Vagina (tissue), 2 donors: ENCODE measurements at regions not wholly inside any gene's neighbourhood (a gene's known extent, or its start where the extent isn't known, plus 50 kb on each side); places are given as distances from the start of the nearest gene placed in this dataset.

Experiments
- DNase-seq, 2 donors: peaks; one replicate each; pipeline ENCODE4 v3.0.0-alpha.2; 2017; ENCODE audit errors: extremely low spot score in 2 of 2
- H3K27ac ChIP-seq: fragments of 200-600 bp; sonication (generic); one replicate; pipeline ENCODE4 v1.5.1; 2019
- H3K27me3 ChIP-seq: fragments of 200-600 bp; sonication (generic); one replicate; pipeline ENCODE4 v1.5.1; 2019
- H3K36me3 ChIP-seq, 2 donors: fragments of 200-600 bp; sonication (generic); one replicate each; pipeline ENCODE4 v1.5.1; 2017 to 2019
- H3K4me1 ChIP-seq: fragments of 200-600 bp; sonication (generic); one replicate; pipeline ENCODE4 v1.5.1; 2019
- H3K4me3 ChIP-seq, 2 donors: fragments of 200-600 bp; sonication (generic); 1 replicate in 1 of 2; 2 replicates in 1 of 2; pipeline ENCODE4 v1.5.1; 2016 to 2019
- H3K9me3 ChIP-seq: fragments of 200-600 bp; sonication (generic); one replicate; pipeline ENCODE4 v1.5.1; 2019
- POLR2A ChIP-seq, 2 donors: fragments of 450-650 bp; IDR thresholded peaks; one replicate each; pipeline ENCODE4 v1.6.1; 2017; ENCODE audit warnings: antibody characterized with exemption in 2 of 2, mild to moderate bottlenecking in 2 of 2, moderate library complexity in 2 of 2
- POLR2AphosphoS5 ChIP-seq, 2 donors: sonication (generic); formaldehyde crosslinking; IDR thresholded peaks; one replicate each; pipeline ENCODE4 v1.9.0; 2017; ENCODE audit warnings: antibody characterized with exemption in 2 of 2, mild to moderate bottlenecking in 2 of 2, low read depth in 1 of 2; ENCODE audit not compliant: insufficient read depth in 1 of 2
- intact Hi-C: fragments of 100-400 bp; cut with DNase I; formaldehyde crosslinking; loops from one replicate; pipeline ENCODE4 v1.15.1; 2023
- TF ChIP-seq, protein P1 (sequence below), 3 experiments: fragments of 450-650 bp in 2 of 3; fragments of 200-600 bp in 1 of 3; sonication (generic) in 1 of 3; IDR thresholded peaks; one replicate each; pipeline ENCODE4 v1.5.1; 2017 to 2019; ENCODE audit warnings: antibody characterized with exemption in 3 of 3, mild to moderate bottlenecking in 2 of 3, moderate library complexity in 2 of 3

DNA sequence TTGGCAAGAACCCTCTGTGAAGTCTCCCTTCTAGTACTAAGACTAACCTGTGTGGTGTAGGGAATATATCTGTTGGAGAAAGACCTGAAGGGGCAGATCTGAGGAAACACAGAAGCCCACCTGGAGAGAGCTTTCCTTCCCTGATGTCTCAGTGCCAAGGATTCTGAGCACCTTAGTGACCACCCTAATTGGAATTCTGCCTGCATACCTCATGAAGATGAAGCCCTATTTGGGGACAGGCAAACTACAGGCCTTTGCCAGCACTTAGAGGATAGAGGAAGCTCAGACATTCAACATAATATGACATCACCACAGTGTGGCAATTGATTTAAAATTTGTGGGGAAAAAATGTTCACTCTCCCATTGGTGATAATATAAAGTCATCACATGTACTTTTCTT lies 766.2 kb upstream of the KIRREL3 start:
- Histone ChIP-seq H3K4me1 (no peaks in the 10 kb centered on the region), H3K4me3 (no peak overlapping the region), H3K36me3 (no peaks in the 10 kb centered on the region), H3K9me3 (no peaks in the 10 kb centered on the region), H3K27me3 (no peaks in the 10 kb centered on the region), H3K27ac (no peak overlapping the region)
- DNase-seq = no peak
- TF ChIP-seq POLR2A (IDR thresholded peaks at IDR 0.05) (no peak), POLR2AphosphoS5 (IDR thresholded peaks at IDR 0.05; ENCODE audit: insufficient read depth in 1 of 2, low read depth in 1 of 2) (no peak)
- TF ChIP-seq, protein P1, sequence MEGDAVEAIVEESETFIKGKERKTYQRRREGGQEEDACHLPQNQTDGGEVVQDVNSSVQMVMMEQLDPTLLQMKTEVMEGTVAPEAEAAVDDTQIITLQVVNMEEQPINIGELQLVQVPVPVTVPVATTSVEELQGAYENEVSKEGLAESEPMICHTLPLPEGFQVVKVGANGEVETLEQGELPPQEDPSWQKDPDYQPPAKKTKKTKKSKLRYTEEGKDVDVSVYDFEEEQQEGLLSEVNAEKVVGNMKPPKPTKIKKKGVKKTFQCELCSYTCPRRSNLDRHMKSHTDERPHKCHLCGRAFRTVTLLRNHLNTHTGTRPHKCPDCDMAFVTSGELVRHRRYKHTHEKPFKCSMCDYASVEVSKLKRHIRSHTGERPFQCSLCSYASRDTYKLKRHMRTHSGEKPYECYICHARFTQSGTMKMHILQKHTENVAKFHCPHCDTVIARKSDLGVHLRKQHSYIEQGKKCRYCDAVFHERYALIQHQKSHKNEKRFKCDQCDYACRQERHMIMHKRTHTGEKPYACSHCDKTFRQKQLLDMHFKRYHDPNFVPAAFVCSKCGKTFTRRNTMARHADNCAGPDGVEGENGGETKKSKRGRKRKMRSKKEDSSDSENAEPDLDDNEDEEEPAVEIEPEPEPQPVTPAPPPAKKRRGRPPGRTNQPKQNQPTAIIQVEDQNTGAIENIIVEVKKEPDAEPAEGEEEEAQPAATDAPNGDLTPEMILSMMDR (IDR thresholded peaks at IDR 0.05) = no peak
- intact Hi-C loops = no loop called here

DNA sequence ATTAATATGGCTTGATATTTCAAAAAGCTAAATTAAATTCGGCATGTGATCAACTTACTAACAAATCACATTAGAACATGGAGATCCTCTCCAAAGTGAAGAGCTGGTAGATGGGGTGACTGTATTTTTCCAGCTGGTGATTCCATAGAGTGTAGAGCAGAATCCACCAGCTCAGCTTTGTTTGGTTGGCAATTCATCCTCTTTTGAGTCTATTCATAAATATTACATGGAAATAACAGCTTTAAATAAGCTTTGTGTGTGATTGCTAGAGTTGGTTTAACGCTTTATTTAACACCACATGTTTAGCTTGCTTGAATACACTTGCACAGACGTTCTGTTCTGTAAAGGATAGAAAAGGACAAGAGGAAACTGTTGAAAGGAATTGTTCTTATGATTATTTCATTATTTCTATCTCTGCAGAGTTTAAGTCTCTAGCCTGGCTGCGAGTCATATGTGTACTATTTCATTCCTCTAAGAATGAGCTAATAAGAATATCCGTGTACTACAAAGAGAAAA lies 738.3 kb upstream of the KIRREL3 start:
- no peak for DNase-seq
- no peaks in the 10 kb centered on the region for H3K36me3 ChIP-seq
- intact Hi-C loops = no loop called here
- no peaks in the 10 kb centered on the region for H3K27me3 ChIP-seq
- TF ChIP-seq POLR2AphosphoS5 (IDR thresholded peaks at IDR 0.05; ENCODE audit: insufficient read depth in 1 of 2, low read depth in 1 of 2) = no peak
- TF ChIP-seq POLR2A (IDR thresholded peaks at IDR 0.05) = no peak
- TF ChIP-seq, protein P1 (IDR thresholded peaks at IDR 0.05) = no peak
- H3K4me1 ChIP-seq = no peaks in the 10 kb centered on the region
- no peak overlapping the region for H3K27ac ChIP-seq
- no peak overlapping the region for H3K4me3 ChIP-seq
- no peaks in the 10 kb centered on the region for H3K9me3 ChIP-seq

DNA sequence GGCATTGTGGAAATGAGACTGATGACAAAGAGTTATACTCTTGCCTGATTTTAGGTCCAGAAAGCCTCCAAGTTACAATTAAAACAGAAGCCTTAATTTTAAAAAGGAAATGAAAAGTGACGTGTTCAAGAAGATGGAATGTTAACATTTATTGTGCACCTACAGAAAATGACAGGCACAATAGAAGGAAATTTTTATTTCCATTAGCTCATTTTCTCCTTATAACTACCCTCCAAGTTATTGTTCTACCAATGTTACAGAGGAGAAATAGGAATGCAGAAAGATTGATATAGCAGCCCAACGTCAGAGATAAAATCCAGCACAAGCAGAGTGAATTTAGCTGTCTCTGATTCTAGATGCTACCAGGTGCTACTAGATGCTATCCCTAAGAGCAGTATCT lies 736.9 kb upstream of the KIRREL3 start:
- no peak overlapping the region for H3K27ac ChIP-seq
- intact Hi-C loops = no loop called here

DNA sequence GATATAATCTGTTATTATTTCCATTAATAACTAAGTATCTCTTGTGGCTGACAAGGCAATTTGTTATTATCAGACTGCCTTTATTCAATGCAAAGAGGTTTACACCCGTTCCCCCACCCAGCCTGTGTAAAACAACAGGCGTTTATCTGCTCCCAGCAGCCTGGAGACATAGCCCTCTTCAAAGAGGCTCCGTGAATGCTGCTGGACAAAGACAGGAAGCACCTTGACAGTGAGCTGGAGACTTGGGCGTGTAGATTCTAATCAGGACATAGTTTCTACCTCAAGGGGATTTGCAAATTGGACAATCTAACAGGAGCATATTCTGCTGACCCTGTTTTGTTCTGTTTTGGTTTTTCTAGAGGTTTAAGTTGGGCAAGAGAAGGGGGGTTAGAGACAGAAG lies 733.0 kb upstream of the KIRREL3 start:
- no peaks in the 10 kb centered on the region for H3K36me3 ChIP-seq
- intact Hi-C loops = no loop called here
- no peak overlapping the region for H3K27ac ChIP-seq
- no peak overlapping the region for H3K4me3 ChIP-seq
- no peaks in the 10 kb centered on the region for H3K27me3 ChIP-seq
- TF ChIP-seq POLR2AphosphoS5 (IDR thresholded peaks at IDR 0.05; ENCODE audit: insufficient read depth in 1 of 2, low read depth in 1 of 2) (peak in 1 of 2 donors; percentile 41), POLR2A (IDR thresholded peaks at IDR 0.05) (no peak)
- TF ChIP-seq, protein P1 (IDR thresholded peaks at IDR 0.05) = no peak
- no peaks in the 10 kb centered on the region for H3K4me1 ChIP-seq
- no peak for DNase-seq
- H3K9me3 ChIP-seq = no peaks in the 10 kb centered on the region

More for the DNA sequence above, 736.9 kb upstream of the KIRREL3 start:
- Histone ChIP-seq H3K9me3 (no peaks in the 10 kb centered on the region), H3K27me3 (no peaks in the 10 kb centered on the region), H3K4me1 (no peaks in the 10 kb centered on the region), H3K4me3 (no peak overlapping the region), H3K36me3 (no peaks in the 10 kb centered on the region)
- DNase-seq = no peak
- TF ChIP-seq POLR2AphosphoS5 (IDR thresholded peaks at IDR 0.05; ENCODE audit: insufficient read depth in 1 of 2, low read depth in 1 of 2) (no peak), POLR2A (IDR thresholded peaks at IDR 0.05) (no peak)
- TF ChIP-seq, protein P1 (IDR thresholded peaks at IDR 0.05) = no peak

DNA sequence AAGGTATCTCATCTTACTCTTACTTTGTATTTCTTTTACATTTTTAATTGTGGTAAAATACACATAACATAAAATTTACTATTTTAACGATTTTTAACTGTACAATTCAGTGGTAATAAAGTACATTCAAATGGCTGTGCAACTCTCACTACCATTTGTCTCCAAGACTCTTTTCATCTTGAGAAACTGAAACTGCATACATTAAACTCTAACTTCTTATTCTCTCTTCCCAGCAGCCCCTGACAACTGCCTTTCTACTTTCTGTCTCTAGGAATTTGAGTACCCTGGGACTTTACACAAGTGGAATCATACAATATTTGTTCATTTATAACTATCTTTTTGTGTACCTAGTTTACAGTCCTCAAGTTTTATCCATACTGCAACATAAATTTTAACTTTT lies 725.8 kb upstream of the KIRREL3 start:
- DNase-seq = no peak
- TF ChIP-seq POLR2A (IDR thresholded peaks at IDR 0.05) = no peak
- no peak for TF ChIP-seq POLR2AphosphoS5 (IDR thresholded peaks at IDR 0.05; ENCODE audit: insufficient read depth in 1 of 2, low read depth in 1 of 2)
- TF ChIP-seq, protein P1 (IDR thresholded peaks at IDR 0.05) = no peak
- Histone ChIP-seq H3K4me1 (no peaks in the 10 kb centered on the region), H3K4me3 (no peak overlapping the region), H3K9me3 (no peaks in the 10 kb centered on the region), H3K27me3 (no peaks in the 10 kb centered on the region), H3K27ac (no peak overlapping the region), H3K36me3 (no peaks in the 10 kb centered on the region)
- intact Hi-C loops = no loop called here
